Loucy (cell line): ENCODE measurements at regions not wholly inside any gene's neighbourhood (a gene's known extent, or its start where the extent isn't known, plus 50 kb on each side); places are given as distances from the start of the nearest gene placed in this dataset.
"Not testable (repeated sequence)": the region's sequence is repeated elsewhere in the genome, so short reads cannot be mapped to it uniquely, and the experiment has no call there.

Experiments used
- CTCF ChIP-seq: fragments of 200-600 bp; sonication (generic); conservative IDR thresholded peaks from 2 replicates; pipeline ENCODE4 v1.5.1; 2014; ENCODE audit warnings: mild to moderate bottlenecking, antibody characterized with exemption, low read length
- EZH2phosphoT487 ChIP-seq: fragments of 200-600 bp; IDR thresholded peaks from 2 replicates; pipeline ENCODE4 v1.6.1; 2018; ENCODE audit warnings: antibody characterized with exemption, mild to moderate bottlenecking, moderate library complexity, borderline replicate concordance

- not testable (repeated sequence) for TF ChIP-seq CTCF, EZH2phosphoT487
Observed at GRCh38 chr2:59326581-59327365, 1085.6 kb upstream of the FANCL start.
